GM20000 (cell line): ENCODE measurements at regions not wholly inside any gene's neighbourhood (a gene's known extent, or its start where the extent isn't known, plus 50 kb on each side); places are given as distances from the start of the nearest gene placed in this dataset.

Experiments used
- DNase-seq: peaks from one replicate; pipeline ENCODE4 v3.0.0; 2012; ENCODE audit warnings: low spot score
- TF ChIP-seq, protein P1 (sequence below): IDR thresholded peaks from 2 replicates; pipeline ENCODE4 v1.5.1; 2012; ENCODE audit warnings: mild to moderate bottlenecking, control low read depth; ENCODE audit errors: extremely low read depth, missing control alignments

GRCh38 chr11:42296910-42297309, 837.5 kb upstream of the LRRC4C start:
- TF ChIP-seq, protein P1, sequence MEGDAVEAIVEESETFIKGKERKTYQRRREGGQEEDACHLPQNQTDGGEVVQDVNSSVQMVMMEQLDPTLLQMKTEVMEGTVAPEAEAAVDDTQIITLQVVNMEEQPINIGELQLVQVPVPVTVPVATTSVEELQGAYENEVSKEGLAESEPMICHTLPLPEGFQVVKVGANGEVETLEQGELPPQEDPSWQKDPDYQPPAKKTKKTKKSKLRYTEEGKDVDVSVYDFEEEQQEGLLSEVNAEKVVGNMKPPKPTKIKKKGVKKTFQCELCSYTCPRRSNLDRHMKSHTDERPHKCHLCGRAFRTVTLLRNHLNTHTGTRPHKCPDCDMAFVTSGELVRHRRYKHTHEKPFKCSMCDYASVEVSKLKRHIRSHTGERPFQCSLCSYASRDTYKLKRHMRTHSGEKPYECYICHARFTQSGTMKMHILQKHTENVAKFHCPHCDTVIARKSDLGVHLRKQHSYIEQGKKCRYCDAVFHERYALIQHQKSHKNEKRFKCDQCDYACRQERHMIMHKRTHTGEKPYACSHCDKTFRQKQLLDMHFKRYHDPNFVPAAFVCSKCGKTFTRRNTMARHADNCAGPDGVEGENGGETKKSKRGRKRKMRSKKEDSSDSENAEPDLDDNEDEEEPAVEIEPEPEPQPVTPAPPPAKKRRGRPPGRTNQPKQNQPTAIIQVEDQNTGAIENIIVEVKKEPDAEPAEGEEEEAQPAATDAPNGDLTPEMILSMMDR = no peak
- no peak for DNase-seq

GRCh38 chr11:42299780-42300179, 840.3 kb upstream of the LRRC4C start:
- DNase-seq = no peak
- TF ChIP-seq, protein P1 = no peak

- TF ChIP-seq, protein P1 = no peak
- no peak for DNase-seq
These were observed 842.3 kb upstream of the LRRC4C start for GRCh38 chr11:42301777-42302176.

- no peak for DNase-seq
- TF ChIP-seq, protein P1 = no peak
These were observed 852.1 kb upstream of the LRRC4C start for GRCh38 chr11:42311514-42311913.

GRCh38 chr11:42311944-42312343, 852.5 kb upstream of the LRRC4C start:
- TF ChIP-seq, protein P1 = no peak
- DNase-seq = no peak

DNA sequence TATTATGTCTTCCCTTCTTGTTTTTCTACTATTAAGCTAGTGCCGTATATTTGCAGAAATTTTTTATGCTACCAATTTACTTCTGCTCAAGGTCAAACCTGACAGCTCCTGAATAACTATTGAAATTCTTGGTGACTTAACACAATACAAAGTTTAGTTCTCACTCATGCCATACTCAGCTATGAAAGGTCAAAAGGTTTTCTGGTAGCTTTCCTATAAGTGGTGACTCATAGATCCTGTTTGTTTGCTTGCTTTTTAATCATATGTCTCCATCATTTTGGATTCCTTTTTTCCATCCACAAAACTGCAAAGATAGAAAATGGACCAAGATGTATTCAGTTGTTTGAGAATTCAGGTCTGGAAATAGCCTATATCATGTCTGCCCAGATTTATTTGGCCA, 855.8 kb upstream of the LRRC4C start:
- TF ChIP-seq, protein P1 = no peak

DNA sequence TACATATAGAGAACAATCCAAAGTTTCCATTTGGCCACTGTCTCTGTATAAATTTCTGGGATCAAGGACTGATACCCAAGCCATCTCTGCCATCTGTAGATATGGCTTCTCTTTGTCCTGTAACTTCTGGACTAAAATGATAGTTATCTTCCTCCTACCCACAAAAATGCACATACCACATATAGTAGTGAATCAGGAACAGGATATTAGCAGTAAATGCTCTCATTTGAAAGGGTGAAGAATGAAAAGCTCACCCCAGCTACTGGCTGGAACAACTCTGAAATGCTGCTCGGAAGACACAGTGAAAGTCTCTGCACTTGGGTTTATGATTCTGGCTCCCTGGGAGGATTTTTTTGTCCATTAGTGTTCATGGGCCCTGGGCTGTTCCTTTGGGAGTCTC, 856.4 kb upstream of the LRRC4C start:
- TF ChIP-seq, protein P1 = no peak
- no peak for DNase-seq

More for the DNA sequence above, 855.8 kb upstream of the LRRC4C start:
- DNase-seq = no peak

- no peak for DNase-seq
- TF ChIP-seq, protein P1 = no peak
These were observed 860.5 kb upstream of the LRRC4C start for GRCh38 chr11:42319921-42320320.
